ENCODE measurements at regions not wholly inside any gene's neighbourhood (a gene's known extent, or its start where the extent isn't known, plus 50 kb on each side); places are given as distances from the start of the nearest gene placed in this dataset.

DNA sequence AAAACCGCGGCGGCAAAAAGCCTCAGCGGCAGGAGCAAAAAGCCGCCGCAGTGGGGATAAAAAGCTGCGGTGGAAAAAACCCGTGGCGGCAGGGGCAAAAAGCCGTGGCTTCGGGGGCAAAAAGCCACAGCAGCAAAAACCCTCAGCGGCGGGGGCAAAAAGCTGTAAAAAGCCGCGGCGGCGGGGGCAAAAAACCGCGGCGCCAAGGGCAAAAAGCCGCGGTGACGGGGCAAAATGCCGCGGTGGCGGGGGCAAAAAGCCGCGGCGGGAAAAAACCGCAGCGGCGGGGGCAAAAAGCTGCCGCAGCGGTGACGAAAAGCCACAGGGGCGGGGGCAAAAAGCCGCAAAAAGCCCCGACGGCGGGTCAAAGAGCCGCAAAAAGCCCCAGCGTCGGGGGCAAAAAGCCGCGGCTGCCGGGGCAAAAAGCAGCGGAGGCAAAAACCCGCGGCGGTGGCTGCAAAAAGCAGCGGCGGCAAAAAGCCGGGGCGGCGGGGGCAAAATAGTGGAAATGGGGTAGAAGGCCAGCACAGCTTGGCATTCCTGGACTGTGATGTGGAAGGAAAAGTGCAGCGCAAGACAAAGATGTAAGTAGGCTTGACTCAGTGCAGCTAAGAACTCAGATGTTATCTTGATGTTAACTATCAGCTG is 151.8 kb downstream of the ANKRD30BL start:
- TF ChIP-seq, protein P1, sequence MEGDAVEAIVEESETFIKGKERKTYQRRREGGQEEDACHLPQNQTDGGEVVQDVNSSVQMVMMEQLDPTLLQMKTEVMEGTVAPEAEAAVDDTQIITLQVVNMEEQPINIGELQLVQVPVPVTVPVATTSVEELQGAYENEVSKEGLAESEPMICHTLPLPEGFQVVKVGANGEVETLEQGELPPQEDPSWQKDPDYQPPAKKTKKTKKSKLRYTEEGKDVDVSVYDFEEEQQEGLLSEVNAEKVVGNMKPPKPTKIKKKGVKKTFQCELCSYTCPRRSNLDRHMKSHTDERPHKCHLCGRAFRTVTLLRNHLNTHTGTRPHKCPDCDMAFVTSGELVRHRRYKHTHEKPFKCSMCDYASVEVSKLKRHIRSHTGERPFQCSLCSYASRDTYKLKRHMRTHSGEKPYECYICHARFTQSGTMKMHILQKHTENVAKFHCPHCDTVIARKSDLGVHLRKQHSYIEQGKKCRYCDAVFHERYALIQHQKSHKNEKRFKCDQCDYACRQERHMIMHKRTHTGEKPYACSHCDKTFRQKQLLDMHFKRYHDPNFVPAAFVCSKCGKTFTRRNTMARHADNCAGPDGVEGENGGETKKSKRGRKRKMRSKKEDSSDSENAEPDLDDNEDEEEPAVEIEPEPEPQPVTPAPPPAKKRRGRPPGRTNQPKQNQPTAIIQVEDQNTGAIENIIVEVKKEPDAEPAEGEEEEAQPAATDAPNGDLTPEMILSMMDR (IDR thresholded peaks at IDR 0.05) = no peak
- no peak for TF ChIP-seq POLR2A (IDR thresholded peaks at IDR 0.05)
